ENCODE measurements at regions not wholly inside any gene's neighbourhood (a gene's known extent, or its start where the extent isn't known, plus 50 kb on each side); places are given as distances from the start of the nearest gene placed in this dataset.
A peak's percentile ranks its signal among the peaks of the same experiment; 100 is the strongest.
"Not testable (repeated sequence)": the region's sequence is repeated elsewhere in the genome, so short reads cannot be mapped to it uniquely, and the experiment has no call there.

GRCh38 chr7:89401099-89401498, 605.6 kb upstream of the TEX47 start:
- DNase-seq: no peak

GRCh38 chr7:89401690-89402089, 606.2 kb upstream of the TEX47 start:
- no peak for DNase-seq

- no peak for DNase-seq
Measured at GRCh38 chr7:89451911-89452310, 656.4 kb upstream of the TEX47 start.

GRCh38 chr7:89456556-89456955, 661.0 kb upstream of the TEX47 start:
- no peak for DNase-seq

- DNase-seq: no peak
Measured at GRCh38 chr7:89458114-89458513, 662.6 kb upstream of the TEX47 start.

GRCh38 chr7:89474456-89474855, 678.9 kb upstream of the TEX47 start:
- DNase-seq: no peak

- no peak for DNase-seq
Measured at GRCh38 chr7:89477991-89478390, 676.3 kb upstream of the STEAP1 start.

- no peak for DNase-seq
Measured at GRCh38 chr7:89495704-89496103, 658.6 kb upstream of the STEAP1 start.

- DNase-seq: no peak
Measured at GRCh38 chr7:89500084-89500483, 654.2 kb upstream of the STEAP1 start.

GRCh38 chr7:89503281-89503680, 651.0 kb upstream of the STEAP1 start:
- no peak for DNase-seq

- DNase-seq: no peak
Measured at GRCh38 chr7:89507034-89507433, 647.2 kb upstream of the STEAP1 start.

- DNase-seq: no peak
Measured at GRCh38 chr7:89511900-89512299, 642.4 kb upstream of the STEAP1 start.

GRCh38 chr7:89514970-89515369, 639.3 kb upstream of the STEAP1 start:
- no peak for DNase-seq

- no peak for DNase-seq
Measured at GRCh38 chr7:89517815-89518214, 636.5 kb upstream of the STEAP1 start.

GRCh38 chr7:89549768-89550167, 604.5 kb upstream of the STEAP1 start:
- DNase-seq: no peak

- DNase-seq: no peak
Measured at GRCh38 chr7:89554209-89554608, 600.1 kb upstream of the STEAP1 start.

- DNase-seq: no peak
Measured at GRCh38 chr7:89559596-89559995, 594.7 kb upstream of the STEAP1 start.

- no peak for DNase-seq
Measured at GRCh38 chr7:89563597-89563996, 590.7 kb upstream of the STEAP1 start.

GRCh38 chr7:89584896-89585295, 569.4 kb upstream of the STEAP1 start:
- no peak for DNase-seq

GRCh38 chr7:89593125-89593524, 561.1 kb upstream of the STEAP1 start:
- no peak for DNase-seq

GRCh38 chr7:89602984-89603383, 551.3 kb upstream of the STEAP1 start:
- no peak for DNase-seq

- DNase-seq: no peak
Measured at GRCh38 chr7:89605362-89605761, 548.9 kb upstream of the STEAP1 start.

- DNase-seq: no peak
Measured at GRCh38 chr7:89606511-89606910, 547.8 kb upstream of the STEAP1 start.

- peak; percentile 29 for DNase-seq
Measured at GRCh38 chr7:89607792-89608191, 546.5 kb upstream of the STEAP1 start.

GRCh38 chr7:89616829-89617228, 537.4 kb upstream of the STEAP1 start:
- not testable (repeated sequence) for DNase-seq

- no peak for DNase-seq
Measured at GRCh38 chr7:89618274-89618673, 536.0 kb upstream of the STEAP1 start.
